Activated CD4-positive, alpha-beta T cell treated with anti-CD3 and anti-CD28 coated beads, Interleukin-2, amount 50 U/mL, for 24 hours (primary cell): ENCODE measurements at regions not wholly inside any gene's neighbourhood (a gene's known extent, or its start where the extent isn't known, plus 50 kb on each side); places are given as distances from the start of the nearest gene placed in this dataset.

Experiments used
- DNase-seq, 2 donors: peaks; one replicate each; pipeline ENCODE4 v3.0.0-alpha.2; 2020; ENCODE audit warnings: low read depth in 1 of 2, low spot score in 1 of 2

GRCh38 chr13:104071806-104072205 is 1005.6 kb upstream of the SLC10A2 start:
- no peak for DNase-seq

DNA sequence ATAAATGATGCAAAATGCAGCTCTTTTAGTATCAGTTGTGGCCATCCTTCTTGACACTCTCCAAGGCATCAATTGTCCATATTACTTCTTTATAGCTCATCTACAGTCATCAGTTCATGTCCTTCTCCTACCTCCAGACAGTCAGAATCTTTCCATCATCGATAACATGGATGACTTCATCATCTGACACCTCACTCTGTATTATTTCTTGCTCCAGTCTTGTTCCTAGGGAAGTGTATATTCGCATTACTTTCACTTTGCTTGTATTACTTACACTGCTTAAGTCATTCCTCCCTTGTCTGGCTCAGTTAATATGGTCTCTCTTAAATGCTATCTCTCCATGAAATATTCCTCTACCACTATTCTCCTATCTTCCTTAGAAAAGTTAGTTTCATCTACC is 999.1 kb upstream of the SLC10A2 start:
- DNase-seq, result no peak

GRCh38 chr13:104057861-104058260 is 991.6 kb upstream of the SLC10A2 start:
- DNase-seq, result no peak

DNA sequence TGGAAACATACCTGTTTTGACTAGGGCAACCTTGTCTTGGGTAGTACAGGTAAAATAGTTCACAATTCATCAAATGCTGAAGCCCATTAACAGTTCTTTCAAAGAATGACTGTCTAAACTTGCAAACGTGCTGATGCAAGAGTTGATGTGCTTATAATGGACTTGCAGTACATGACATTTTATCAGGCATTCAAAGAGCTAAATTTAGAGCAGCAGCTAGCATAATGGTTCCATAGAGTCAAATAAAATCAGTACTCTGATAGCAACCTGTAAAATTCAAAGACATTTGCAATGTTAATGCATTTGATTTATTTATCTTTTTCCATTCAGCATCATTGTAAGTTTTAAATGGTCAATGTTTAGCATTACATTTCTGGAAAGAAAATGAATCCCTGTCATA is 979.7 kb upstream of the SLC10A2 start:
- no peak for DNase-seq

- DNase-seq, result no peak
Observed at GRCh38 chr13:104043184-104043583, 977.0 kb upstream of the SLC10A2 start.

DNA sequence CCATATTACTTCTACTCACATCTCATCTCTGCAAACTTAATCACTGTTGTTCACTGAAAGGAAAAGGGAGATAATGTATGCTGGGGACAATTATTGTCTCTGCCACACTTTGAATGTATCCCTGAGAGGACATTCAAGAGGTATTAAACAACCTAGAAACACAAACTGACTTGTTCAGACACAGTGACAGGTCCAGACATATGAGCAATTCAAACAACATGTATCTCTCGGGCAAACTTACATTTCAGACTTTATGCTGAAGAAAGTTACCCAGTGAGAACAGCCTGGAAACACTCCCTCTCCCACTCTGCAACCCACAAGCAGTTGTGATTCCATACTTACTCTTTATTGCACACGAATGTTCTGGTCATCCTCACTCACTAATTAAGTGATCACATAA is 968.7 kb upstream of the SLC10A2 start:
- no peak for DNase-seq

GRCh38 chr13:104025303-104025702 is 959.1 kb upstream of the SLC10A2 start:
- no peak for DNase-seq

DNA sequence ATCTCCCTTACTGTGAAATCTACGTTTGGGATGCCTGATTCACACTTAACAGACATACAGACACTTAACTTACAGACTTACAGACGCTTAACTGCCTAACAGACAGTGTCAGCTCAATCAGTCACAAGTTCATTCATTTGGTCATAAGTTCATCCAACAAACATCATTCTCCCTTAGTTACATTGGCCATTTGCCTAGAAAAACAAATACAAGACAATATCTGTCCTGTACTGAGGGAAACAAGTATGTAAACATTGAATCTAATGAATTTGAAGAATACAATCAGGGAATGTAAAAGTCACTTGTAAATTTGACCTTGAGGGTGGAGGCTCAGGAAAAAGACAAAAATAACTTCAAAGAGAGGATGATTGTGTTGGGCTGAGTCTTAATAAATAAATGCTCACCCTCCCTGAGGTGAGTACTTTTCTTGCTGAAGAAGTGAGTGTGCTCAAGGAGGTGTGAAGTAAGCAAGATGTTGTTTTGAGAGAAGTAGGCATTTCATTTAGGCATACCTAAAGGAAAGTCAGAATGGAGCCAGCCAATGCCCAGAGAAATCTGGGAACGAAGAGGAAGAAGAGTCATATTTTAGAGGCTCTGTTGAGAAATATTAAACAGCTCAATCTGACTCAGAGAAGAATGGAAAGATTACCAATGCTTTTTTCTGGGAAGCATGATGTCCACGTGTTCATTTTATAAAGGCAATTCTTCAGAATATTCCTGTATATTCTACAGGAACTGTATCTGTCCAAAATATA is 958.4 kb upstream of the SLC10A2 start:
- DNase-seq, result no peak

DNA sequence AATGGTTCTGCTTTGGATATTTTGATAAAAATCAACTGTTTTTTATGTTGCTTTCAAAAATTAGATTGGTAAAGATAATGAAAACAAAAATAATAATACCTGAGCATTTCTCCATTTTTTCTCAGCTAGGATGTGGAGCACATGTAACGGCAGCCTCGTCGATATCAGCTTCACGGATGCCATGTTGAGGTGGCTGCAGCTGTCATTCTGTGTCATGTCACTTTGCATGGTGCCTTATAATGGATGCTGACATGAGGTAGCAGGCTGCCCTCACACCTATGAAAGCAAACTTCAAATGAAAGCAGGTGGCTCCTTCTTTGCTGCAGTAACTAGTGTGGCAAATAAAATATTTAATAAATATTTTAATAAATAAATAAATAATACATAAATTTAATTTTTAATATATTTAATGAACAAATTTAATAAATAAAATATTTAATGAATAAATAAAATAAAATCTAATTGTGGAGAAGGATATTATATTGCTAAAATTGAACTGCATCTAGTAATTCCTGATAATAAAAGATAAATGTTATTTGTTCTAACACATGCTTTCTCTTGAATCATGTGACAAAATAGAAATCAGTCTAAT is 955.7 kb upstream of the SLC10A2 start:
- DNase-seq, result no peak

DNA sequence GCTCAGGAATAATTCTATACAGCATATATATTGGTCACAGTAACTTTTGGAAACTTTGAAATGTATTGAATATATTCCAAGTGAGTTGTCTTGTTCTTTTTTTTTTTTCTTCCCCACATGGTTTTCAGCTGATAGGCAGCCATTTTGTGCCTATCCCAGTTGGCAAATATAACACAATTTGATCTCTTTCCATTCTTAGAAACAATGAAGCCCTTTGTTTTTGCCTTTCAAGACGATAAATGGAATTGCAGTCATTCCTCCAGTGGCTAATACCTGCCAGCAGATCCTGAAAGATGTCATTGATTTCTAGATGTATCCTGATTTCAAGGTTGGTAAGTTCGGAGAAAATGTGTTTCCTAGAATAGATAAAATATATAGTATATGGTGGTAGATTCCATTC is 951.1 kb upstream of the SLC10A2 start:
- DNase-seq, result no peak

- no peak for DNase-seq
Observed at GRCh38 chr13:104015646-104016396, 949.6 kb upstream of the SLC10A2 start.

- no peak for DNase-seq
Observed at GRCh38 chr13:104014803-104015645, 948.8 kb upstream of the SLC10A2 start.

DNA sequence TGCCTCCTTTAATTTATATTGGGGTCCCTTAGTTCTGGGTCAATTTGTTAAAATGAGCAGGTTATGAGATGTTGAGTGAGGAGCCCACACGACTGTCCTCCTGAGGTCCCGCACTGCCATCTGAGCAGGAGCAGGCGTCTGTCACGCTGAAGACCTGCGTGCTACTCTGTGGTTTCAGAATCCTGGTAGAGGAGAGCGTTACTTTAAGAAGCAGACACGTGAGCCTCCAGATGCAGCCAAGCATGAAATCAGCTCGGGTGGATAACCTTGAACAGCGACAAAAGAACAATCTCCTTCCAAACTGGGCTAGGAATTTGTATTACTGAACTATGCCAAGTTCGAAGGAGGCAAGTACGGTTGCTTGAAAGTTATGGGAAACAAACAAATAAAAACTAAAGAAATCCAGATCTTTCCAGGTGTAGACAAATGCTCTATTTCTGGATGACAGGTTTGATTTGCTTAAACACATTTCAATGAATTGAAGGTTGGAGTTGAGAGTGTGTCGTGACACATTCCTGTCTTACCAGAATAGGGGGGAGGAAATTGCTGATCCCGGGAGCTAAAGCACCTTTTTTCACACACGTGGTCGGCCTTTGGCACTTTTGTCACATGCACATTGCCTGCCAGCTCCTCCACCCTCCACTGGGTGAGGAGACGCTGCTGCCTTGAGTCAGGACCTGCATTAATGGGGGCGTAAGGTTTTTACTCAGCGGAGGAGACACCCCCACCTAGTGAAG is 945.5 kb upstream of the SLC10A2 start:
- DNase-seq, result no peak

DNA sequence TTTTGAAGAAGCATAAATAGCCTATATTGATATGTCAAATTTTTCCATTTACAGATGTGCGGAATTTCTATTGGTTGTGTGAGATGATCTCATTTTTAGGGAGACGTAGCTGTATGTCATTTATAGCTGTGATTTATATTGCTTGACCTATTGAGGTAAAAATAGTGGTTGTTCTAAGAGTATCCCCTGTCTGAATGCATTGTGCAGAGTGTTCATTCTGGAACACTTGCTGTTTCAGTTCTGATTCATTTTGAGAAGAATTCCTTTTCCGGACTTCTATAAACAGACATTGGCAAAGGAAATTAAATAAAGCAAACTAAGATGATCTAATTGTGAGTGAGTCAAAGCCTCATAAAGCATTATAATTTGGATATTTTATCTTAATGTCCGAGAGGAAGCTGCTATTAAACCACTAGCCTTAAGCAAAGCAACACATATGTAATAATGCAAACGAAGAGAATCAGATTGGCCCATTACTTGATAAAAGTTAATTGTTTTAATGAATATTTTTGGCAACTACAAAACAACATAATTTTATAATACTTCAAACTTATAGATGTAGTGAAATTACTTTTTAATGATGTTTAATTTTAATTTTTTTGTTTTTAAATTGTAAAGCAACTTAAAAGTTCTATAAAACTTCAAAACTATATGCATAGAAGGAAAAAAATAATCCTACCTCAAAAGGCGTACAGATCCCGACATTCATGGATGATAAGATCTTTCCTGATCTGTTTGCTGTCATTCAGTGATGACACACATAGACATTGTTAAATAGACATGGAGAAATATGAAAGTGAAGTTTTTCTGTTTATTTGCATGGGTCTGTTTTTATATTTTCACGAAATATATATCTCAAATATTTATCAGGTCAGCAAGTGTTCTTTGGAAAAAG is 942.6 kb upstream of the SLC10A2 start:
- DNase-seq, result no peak

DNA sequence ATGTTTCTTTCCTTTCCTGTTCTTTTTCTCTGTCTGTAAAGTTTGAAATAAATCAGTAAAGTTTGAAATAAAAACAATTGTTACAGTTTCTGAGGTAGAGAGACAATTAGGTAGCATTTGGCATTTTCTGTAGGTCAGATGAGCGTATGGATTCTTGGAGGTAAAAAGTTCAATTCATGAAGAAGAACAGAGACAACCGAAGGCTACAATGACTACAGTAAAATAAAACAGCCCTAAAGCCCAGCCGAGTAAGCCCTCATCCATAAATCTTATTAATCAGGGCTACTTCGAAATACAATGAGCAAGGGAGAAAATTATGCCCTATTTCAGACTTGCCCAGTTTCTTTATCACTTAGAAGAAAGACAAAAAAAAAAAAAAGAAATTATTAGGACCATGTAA is 941.9 kb upstream of the SLC10A2 start:
- no peak for DNase-seq

GRCh38 chr13:104006625-104007075 is 940.4 kb upstream of the SLC10A2 start:
- no peak for DNase-seq

DNA sequence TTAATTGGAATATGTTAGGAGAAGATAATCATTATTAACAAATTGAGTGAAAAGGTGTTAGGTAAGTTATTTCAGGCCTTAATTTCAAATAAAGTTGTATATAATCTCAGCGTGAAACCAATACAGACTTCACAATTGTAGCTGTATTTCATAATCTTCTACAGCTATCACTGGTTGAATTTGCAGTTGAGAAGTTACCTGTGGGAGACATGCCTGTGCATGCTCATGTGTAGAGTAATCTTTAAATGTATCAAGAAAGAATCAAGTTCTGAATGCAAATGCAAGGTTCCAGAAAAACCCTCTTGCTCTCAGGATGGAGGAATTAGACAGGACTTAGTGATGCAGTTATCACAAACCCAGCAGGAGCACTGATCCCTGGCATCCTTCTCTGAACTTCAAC is 938.4 kb upstream of the SLC10A2 start:
- DNase-seq, result no peak

- no peak for DNase-seq
Observed at GRCh38 chr13:104002216-104002615, 936.0 kb upstream of the SLC10A2 start.

DNA sequence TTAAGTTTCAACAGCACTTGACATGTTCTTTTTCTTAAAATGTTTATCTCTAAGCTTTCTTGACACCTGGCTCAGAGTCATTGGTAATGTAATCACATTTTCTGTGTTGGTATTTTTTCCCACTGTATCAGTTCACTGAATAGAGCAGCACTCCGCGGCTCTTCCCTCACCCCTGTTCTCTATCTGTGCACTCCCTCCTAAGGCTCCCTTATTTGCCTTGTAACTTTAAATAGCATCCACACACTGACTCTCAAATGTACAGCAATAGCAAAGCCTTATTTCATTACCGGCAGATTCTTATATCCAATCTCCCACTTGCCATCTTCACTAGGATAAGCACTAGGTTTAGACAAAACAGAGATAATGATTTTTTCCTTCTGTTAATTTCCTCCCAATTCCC is 935.5 kb upstream of the SLC10A2 start:
- no peak for DNase-seq

DNA sequence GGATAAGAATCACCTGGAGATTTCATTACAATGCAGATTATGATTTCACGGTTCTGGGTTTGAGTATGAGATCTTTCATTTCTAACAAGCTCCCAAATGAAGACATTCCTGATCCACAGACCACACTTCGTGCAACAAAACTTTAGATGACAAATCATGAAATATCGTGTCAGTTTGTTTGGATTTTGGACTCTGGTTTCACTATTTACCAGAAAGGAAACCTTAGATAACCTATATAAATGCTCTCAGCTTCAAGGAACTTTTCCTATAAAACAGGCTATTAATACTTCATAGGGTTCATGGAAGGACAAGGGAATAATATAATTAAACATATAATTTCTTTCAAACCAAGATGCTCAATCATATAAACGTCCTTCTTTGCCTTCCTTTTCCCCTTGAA is 930.5 kb upstream of the SLC10A2 start:
- DNase-seq, result no peak
